Body of pancreas (tissue), 4 donors: ENCODE measurements at regions not wholly inside any gene's neighbourhood (a gene's known extent, or its start where the extent isn't known, plus 50 kb on each side); places are given as distances from the start of the nearest gene placed in this dataset.

Experiments used
- POLR2A ChIP-seq, 3 donors: fragments of 450-650 bp; IDR thresholded peaks; one replicate each; pipeline ENCODE4 v1.6.1; 2016; ENCODE audit warnings: antibody characterized with exemption in 3 of 3, mild to moderate bottlenecking in 2 of 3
- TF ChIP-seq, protein P1 (sequence below), 7 experiments: fragments of 450-650 bp in 4 of 7; fragments of 200-600 bp in 3 of 7; sonication (generic) in 3 of 7; IDR thresholded peaks; one replicate each; pipeline ENCODE4 v1.5.1; 2016 to 2019; ENCODE audit warnings: antibody characterized with exemption in 7 of 7

DNA sequence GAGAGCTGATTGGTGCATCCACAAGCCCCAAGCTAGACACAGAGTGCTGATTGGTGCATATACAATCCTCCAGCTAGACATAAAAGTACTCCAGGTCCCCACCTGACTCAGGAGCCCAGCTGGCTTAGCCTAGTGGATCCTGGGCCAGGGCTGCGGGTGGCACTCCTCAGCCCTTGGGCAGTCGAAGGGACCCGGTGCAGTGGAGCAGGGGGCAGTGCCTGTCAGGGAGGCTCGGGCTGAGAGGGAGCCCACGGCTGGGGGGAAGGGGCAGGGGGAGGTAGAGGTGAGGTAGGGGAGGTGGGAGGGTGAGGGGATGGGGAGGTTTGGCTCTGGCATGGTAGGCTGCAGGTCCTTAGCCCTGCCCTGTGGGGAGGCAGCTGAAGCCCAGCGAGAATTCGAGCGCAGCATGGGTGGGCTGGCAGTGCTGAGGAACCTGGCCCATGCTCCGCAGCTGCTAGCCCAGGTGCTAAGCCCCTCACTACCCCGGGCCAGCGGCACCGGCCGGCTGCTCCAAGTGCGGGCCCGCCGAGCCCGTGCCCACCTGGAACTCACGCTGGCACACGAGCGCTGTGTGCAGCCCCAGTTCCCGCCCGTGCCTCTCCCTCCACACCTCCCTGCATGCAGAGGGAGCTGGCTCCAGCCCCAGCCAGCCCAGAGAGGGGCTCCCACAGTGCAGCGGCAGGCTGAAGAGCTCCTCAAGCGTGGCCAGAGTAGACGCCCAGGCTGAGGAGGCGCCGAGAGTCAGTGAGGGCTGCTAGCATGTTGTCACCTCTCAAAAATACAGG lies 742.8 kb downstream of the FAM181B start:
- TF ChIP-seq, protein P1, sequence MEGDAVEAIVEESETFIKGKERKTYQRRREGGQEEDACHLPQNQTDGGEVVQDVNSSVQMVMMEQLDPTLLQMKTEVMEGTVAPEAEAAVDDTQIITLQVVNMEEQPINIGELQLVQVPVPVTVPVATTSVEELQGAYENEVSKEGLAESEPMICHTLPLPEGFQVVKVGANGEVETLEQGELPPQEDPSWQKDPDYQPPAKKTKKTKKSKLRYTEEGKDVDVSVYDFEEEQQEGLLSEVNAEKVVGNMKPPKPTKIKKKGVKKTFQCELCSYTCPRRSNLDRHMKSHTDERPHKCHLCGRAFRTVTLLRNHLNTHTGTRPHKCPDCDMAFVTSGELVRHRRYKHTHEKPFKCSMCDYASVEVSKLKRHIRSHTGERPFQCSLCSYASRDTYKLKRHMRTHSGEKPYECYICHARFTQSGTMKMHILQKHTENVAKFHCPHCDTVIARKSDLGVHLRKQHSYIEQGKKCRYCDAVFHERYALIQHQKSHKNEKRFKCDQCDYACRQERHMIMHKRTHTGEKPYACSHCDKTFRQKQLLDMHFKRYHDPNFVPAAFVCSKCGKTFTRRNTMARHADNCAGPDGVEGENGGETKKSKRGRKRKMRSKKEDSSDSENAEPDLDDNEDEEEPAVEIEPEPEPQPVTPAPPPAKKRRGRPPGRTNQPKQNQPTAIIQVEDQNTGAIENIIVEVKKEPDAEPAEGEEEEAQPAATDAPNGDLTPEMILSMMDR (IDR thresholded peaks at IDR 0.05), result no peak
- no peak for TF ChIP-seq POLR2A (IDR thresholded peaks at IDR 0.05)
